Uterus (tissue), 2 donors: ENCODE measurements at regions not wholly inside any gene's neighbourhood (a gene's known extent, or its start where the extent isn't known, plus 50 kb on each side); places are given as distances from the start of the nearest gene placed in this dataset.

Experiments
- CTCF ChIP-seq, 4 experiments: fragments of 200-600 bp in 2 of 4; fragments of 450-650 bp in 2 of 4; sonication (generic) in 2 of 4; IDR thresholded peaks; one replicate each; pipeline ENCODE4 v1.5.1; 2016 to 2019; ENCODE audit warnings: antibody characterized with exemption in 4 of 4, mild to moderate bottlenecking in 2 of 4, moderate library complexity in 1 of 4
- POLR2A ChIP-seq, 2 donors: fragments of 450-650 bp; IDR thresholded peaks; one replicate each; pipeline ENCODE4 v1.6.1; 2016; ENCODE audit warnings: antibody characterized with exemption in 2 of 2, mild to moderate bottlenecking in 1 of 2, moderate library complexity in 1 of 2

GRCh38 chr1:56339786-56340465, 239.4 kb downstream of the PLPP3 start:
- TF ChIP-seq CTCF (IDR thresholded peaks at IDR 0.05) (no peak), POLR2A (IDR thresholded peaks at IDR 0.05) (no peak)
